ENCODE measurements at regions not wholly inside any gene's neighbourhood (a gene's known extent, or its start where the extent isn't known, plus 50 kb on each side); places are given as distances from the start of the nearest gene placed in this dataset.
"Not testable (repeated sequence)": the region's sequence is repeated elsewhere in the genome, so short reads cannot be mapped to it uniquely, and the experiment has no call there.

DNA sequence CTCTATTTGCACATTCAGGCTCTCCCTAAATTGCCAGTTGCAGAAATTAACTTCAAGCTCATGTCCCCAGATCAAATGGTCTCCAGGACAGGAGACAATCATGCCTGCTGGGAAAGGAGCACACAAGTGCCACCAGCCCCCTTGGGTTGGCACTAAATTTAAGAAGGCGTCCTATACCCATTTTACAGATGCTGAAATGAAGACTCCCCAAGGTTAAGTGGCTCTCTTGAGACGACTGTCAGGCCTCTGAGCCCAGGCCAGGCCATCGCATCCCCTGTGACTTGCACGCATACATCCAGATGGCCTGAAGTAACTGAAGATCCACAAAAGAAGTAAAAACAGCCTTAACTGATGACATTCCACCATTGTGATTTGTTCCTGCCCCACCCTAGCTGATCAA lies 232.5 kb upstream of the FOXF1 start:
- not testable (repeated sequence) for DNase-seq (ENCODE audit: low spot score in 2 of 2); FAIRE-seq

DNA sequence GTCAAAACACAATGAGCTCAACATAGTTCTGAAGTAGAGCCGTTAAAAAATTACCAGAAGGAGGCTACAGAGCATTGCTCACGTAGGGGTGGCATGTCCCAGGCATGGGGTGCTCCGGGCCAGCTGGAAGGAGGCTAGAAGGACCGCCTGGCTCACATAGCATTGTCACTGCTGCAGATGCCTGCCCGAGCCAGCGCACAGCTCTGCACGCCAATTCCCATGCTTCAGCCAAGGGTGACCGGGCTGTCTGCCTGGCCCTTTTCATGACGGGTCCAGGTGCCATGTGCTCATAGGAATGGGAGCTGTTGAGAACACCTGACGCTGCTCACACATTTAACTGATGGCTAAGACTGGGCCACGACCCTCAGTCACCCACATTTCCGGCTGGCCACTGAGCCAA lies 228.9 kb upstream of the FOXF1 start:
- DNase-seq (ENCODE audit: low spot score in 2 of 2) = no peak
- no peak for FAIRE-seq

DNA sequence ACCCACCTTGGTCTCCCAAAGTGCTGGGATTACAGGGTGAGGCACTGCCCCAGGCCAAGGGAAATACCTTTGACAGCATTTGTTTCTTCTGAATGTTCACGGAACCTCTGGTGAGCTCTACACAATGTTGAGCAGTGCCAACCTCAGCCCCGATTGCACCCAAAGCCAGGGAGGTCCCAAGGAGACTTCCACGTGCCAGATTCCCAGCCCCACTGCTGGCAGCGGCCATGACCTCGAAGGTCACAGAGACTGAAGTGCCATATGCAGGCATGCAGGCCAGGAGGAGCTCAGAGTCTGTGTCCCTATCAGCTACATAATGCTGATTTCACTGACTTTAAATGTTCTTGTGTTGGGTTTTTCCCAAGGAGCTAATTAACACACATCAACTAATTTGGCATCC lies 226.4 kb upstream of the FOXF1 start:
- DNase-seq (ENCODE audit: low spot score in 2 of 2) = no peak
- FAIRE-seq = no peak

DNA sequence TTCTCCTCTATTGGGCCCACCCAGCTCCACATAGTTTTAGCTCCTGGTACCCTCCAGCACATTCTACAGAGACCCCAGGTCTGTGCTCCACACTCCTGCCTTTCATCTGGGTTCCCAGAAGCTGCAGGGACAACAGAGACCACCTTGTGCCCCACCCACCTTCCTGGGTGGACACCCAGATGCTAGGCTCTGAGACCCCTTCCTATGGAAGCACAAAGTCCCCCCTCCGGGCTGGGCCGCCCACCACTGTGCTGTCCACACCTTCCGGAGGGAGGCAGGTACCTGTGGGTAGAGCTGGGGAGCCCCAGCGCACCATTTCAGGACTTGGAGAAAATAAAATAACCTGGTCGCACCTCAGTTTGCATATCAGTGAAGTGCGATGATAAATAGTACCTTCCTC lies 224.9 kb upstream of the FOXF1 start:
- DNase-seq (ENCODE audit: low spot score in 2 of 2) (no peak), FAIRE-seq (no peak)

DNA sequence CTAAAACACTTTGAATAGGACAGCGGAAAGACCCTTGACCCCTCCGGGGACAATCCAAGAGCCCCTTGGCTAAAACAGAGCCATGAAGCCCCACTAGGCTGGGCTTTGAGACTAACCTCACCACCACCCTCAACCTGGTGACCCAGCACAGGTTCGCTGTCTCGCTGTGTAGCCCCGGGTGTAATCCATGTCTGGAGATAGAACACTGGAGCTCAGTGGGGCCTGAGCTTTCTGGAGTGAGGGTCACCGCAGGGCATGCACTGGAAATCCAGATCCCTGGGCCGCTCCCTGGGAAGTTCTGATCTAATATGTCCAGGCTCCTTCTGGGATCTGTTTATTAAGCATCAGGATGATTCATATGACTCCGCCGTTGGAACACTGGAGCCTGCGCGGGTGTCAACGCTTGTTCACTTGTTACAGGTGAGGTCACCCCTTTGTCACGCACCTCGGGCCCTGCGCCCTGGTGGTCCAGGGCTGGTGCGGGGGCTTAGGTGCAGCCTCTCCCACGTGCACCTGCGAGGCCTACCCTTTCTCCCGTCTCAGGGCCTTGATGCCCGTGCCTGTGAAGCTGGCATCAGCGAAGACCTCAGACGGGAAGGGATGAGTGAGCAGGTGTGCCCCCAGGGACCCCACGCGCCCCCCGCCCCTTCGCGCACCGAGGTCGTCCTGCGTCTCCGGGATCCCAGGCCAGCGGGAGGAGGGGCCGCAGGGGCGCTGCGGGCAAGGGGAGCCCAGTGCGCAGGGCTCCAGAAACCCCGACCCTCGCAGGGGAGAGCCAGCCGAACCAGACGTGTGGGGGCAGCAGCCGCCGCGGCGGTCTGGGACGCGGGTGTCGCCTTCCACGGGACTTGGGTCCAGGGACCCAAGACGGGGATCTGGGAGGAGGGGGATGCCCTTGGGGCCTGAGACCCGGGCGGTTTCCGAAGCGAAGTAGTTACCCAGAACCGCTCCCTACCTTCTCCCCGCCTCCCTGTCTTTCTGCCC lies 224.1 kb upstream of the FOXF1 start:
- FAIRE-seq (no peak), DNase-seq (ENCODE audit: low spot score in 2 of 2) (no peak)

DNA sequence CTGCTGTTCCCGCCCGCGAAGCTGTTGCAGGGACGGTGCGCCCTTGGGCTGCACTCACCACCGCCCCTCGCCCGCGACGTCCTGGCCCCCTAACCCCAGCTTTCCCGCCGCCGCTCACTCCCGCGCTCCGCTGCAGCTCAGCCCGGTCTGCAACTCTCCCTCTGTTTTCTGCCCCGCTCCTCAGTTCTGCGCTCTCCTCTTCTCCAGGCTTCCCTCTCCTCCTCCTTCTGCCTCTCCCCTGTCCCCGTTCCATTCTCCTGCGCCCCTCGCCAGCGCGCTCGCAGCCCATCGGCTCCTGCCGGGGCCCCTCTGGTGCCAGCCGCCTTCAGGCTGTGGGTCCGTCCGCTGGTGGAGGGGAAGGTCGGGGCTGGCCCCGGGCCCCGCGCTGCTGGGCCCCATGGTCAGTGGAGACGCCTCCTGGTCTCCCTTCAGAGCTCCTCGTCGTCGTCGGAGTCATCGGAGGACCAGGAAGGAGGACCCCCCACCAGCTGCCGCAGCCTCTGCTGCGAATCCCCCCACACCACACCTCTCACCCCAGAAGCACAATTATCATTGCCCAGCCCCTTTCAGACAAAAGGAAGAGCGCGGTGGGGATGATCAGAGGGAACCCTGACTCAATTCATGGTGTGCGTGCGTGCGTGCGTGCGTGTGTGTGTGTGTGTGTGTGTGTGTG lies 223.2 kb upstream of the FOXF1 start:
- FAIRE-seq (no peak), DNase-seq (ENCODE audit: low spot score in 2 of 2) (no peak)

DNA sequence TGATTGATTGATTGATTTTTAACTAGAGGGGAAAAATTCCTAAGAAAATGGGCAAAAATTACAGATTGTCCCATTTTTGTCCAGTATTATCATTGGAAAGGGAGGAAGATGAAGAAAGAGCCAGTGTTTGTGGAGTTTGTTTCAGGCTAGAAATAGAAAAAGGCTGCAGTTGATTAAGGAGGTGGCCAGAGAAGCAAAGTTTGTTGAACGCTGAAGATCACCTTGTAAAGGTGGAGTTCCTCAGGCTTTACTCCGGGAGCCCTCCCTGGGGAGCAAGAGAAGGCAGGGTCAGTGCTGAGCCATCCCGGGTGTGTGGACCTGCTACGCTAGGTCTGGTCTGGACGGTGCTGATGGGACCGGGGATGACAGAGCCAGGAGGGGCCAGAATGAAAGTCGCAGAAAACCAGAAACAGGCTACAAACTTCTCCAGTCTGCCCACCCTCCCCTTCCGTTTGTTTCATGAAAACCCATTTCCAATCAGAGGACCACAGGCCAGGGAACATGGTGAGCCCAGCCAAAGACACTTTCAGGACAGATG lies 222.6 kb upstream of the FOXF1 start:
- FAIRE-seq (no peak), DNase-seq (ENCODE audit: low spot score in 2 of 2) (no peak)

DNA sequence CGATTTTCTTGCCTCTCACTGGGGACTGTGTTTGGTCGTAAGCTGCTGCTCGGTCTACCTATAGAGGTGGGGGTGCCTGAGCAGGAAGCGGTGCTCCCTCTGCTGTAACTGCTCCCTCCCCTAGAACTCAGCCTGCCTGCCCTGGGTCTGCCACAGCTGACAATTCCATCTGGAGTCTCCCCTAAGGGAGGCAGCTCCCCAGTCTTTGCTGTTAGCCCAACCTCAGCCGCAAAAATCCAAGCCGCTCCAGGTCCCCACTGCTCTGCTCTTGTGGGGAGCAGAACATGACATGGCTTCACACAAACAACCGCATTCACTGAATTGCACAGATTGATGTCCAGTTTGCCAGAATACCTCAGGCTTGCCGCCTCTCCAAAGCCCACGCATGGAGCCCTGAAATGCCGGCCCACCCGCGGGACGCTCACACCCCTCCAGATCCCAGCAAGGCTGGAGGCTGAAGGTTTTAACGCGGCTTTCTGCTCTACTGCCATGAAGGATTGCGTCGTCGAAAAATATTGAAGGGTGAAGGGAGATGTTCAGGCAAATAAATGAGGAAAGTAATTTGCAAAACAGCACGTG lies 221.5 kb upstream of the FOXF1 start:
- FAIRE-seq (no peak), DNase-seq (ENCODE audit: low spot score in 2 of 2) (no peak)

DNA sequence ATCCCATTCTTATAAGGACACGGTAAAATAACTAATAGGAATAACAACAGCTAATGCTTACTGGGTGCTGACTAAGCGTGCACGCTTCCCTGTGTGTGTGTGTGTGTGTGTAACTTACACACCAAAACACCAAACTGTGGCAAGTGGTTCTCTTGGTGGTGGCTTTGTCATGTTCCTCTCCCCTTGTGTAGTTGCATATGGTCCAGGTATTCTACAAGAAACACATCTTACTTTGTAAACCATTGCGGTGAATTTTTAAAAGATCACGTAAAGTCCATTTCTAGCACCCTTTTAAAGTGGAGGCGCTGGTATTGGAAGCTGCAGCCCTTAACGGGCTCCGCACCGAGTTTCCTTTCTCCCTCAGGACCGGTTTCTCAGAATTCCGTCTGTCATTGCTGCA lies 221.0 kb upstream of the FOXF1 start:
- no peak for DNase-seq (ENCODE audit: low spot score in 2 of 2)
- FAIRE-seq = no peak

DNA sequence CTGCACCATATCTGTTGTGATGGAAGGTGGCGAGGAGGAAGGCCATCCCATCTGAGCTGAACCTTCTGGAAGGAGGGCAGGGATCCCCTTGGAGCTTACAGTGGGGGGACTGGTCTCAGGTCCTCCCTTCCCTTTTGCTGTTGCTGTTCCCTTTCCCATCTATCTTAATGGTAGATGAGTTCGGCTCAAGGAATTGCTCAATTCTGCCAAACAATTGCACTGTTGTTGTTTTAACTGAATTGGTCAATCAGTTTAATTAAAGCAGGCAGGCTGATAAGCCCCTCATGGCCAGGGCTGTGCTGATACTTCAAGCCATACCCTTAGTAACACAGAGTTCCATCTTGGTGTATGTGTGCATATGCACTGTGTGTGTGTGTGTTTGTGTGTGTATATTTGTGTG lies 220.4 kb upstream of the FOXF1 start:
- no peak for DNase-seq (ENCODE audit: low spot score in 2 of 2)
- FAIRE-seq = no peak

DNA sequence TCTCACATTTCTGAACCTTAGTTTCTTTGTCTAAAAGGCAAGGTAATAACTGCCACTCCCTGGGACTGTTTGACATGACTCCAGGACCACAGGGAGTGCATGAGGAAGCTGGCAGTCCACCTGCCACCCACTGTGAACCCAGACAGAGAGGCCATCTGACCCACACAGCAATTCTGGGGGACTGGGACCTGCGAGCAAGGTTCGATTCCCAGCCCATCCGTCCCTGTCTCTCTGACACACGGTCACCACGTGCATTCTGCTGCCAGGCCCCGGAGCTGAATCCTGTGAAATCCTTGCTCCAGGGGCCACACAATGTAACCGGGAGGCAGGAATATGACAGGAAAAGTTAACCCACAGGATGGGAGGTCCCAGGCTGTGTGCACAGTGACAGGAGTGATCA lies 218.8 kb upstream of the FOXF1 start:
- FAIRE-seq (no peak), DNase-seq (ENCODE audit: low spot score in 2 of 2) (no peak)

DNA sequence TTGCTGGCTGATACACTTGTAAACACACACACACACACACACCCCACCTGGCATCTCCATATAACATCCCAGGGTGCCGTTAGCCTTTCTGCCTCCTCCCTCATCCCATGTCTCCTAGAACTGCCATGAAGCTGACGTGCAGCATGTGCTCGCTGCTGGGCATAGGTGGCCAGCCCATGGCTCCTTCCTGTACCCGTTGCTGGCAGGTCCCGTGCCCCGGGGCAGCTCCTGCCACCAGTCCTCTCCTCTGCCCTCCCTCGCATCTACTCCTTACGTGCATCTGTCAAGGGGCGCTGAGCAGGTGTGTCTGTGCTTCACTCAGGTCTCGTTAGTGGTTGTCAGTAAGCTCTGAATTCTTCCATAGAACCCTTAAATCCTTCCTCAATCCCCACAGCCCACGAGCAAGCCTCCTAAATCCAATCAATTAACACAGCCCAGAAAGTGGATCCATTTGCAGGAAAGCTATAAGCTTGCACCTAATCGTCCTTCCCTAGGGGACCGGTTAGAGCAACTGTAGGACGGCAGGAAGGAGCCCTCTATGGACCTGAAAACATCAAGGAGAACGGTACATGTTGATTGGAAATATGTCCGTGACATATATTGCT lies 218.1 kb upstream of the FOXF1 start:
- DNase-seq (ENCODE audit: low spot score in 2 of 2) = no peak

DNA sequence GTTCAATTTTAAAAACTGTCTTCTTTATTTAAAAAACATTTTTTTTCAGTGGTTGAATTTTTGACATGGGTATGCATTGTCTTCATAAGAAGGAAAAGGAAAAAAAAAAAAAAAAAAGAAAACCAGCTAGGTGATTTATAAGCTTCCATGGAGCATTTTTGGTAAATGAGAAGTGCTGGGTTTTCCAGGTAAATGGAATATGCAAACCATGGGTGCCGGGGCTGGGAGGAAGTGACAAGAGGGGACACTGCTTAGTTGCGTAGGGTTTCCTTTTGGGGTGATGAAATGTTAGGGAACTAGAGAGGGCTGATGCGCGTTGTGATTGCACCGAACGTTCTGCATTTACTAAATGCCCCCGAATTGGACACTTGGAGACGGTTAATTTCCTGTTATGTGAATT lies 217.4 kb upstream of the FOXF1 start:
- FAIRE-seq = no peak
- no peak for DNase-seq (ENCODE audit: low spot score in 2 of 2)

More for the DNA sequence above, 218.1 kb upstream of the FOXF1 start:
- FAIRE-seq = no peak

DNA sequence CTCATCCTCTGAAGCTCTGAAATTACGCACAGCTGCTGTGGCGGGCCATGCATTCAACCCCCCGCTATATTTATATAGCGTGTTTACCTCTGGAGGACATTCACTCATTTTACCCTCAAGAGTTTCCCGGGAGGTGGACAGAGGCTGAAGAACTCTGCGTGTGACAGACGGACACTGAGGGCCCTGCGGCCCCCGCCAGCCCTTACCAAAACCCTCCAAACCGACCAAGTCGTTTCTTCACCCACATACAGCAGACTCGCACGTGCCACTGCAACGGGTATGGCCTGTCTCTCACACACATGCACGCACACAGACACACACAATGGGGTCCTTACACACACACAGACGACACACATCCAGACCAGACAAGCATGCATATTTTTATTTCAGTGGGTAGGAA lies 216.4 kb upstream of the FOXF1 start:
- no peak for FAIRE-seq
- no peak for DNase-seq (ENCODE audit: low spot score in 2 of 2)

DNA sequence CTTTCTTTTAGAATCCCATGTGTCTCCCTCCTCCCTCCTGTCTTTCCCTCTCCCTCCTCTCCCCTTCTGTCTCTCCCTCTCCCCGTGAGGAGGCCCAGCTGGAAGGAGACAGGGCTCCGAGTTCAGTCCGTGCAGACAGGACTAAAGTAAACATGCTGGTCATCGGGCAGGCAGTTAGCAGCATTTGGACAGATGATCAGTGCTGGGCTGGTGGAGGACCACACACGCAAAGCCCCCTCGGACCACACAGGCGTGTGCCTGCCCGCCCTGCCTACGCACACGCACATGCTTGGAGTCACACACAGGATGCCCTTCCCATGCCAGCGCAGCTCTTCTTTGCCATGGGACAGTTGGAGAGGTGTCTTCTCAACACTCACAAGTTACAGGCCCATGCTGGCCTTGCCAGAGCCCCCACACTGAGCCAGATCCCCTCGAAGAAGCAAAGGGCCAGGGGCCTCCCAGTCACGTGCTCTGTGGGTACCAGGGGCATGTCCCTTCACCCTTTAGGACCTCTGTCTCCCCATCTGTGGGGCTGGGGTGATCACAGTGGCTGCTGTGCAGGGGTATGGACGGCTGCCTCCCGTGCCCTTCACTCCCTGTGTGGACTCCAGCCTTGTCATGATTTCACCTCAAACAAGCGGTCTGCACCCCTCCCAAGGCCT lies 215.7 kb upstream of the FOXF1 start:
- FAIRE-seq = no peak

DNA sequence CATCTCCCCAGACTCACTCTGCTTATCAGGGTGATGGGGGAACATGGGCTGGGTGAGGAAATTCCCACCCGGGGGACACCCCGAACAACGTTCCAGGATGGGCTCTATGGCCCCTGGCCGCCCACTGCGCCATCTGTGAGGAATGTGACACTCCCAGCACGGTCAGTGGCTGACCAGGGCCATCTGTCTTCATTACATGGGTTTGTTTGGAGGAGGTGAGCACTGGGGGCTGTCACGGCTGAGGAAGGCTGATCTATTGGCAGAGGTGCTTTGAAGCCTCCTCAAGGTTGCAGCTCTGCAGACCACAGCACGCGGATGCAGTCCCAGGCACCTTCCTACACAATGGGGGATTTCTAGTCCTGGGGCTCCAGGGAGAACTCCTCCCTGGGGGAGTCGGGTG lies 214.1 kb upstream of the FOXF1 start:
- no peak for DNase-seq (ENCODE audit: low spot score in 2 of 2)
- no peak for FAIRE-seq

More for the DNA sequence above, 215.7 kb upstream of the FOXF1 start:
- DNase-seq (ENCODE audit: low spot score in 2 of 2) = no peak

DNA sequence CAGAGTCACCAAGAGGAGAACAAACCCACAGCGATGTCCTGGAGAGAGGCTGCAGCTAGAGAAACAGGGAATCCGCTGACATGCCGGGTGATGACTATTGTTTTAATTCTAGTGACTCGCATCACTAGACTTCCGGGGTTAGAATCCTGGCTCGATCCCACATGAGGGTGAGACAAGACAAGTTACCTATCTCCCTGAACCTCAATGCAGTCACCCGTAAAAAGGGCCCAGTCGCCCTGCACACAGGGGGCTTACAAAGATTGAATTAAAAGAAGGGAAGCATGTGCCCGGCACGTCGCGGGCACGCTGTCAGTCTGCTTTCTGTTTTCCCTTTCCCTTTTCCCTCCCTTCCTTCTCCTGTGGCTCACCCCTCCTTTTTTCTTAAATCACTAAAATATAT lies 212.9 kb upstream of the FOXF1 start:
- FAIRE-seq = no peak
- no peak for DNase-seq (ENCODE audit: low spot score in 2 of 2)

DNA sequence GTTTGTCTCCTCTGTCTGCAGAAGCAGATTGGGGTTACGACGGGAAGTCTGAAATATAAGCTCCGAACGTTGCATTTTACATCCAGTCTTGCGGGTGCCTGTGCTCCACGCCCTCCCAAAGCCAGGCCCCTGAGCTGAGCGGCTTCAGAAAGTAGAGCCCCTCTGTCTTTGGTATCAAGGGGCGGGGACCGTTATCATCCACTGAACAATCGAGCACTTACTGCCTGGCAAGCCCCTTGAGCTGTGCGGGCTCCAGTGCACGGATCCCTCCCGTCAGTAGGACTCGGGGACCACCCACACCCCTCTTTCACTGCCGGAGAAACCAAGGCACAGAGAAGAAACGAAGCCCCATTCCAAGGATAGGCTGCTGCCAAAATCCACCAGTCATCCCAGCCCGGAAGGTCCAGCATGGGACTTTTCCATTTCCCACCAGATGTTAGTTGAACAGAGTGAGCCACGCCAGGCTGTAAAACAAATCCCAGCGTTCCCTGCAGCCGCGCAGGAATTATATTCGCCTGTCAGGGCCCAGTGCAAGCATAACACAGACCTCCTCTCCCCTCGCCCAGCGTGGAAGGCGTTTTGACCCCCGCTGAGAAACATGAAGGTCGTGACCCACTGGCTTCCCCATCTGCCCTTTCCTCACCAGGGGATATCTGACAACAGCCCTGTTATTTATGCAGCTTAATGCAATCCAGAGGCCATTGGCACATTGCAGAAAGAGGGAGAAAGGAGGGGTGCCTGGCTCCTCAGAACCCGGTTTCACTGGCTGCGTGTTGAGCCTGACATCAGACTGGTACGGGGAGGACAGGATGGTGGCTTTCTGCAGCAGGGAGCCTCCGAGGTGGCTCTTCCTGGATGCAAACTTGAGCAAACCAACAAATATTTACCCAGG lies 212.2 kb upstream of the FOXF1 start:
- no peak for DNase-seq (ENCODE audit: low spot score in 2 of 2)
- no peak for FAIRE-seq

DNA sequence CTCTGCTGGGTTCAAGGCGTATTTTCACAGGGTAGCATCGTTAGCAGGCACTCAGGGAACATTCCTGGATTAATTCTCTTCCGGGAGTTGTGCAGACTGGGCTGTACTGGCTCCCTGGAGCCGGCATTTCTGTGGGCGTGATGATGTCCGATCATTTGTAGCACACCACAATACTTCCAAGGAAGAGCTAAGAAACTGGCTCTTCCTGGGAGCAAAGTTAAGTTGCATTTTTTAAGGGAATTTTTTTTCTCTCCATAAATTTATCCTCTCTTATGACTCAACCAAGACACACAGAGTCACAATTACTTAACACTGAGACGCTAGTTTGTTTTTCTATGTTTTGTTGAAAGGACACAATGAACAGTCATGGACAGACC lies 211.6 kb upstream of the FOXF1 start:
- FAIRE-seq (no peak), DNase-seq (ENCODE audit: low spot score in 2 of 2) (no peak)

Data from frontal cortex (tissue), 3 donors.